ENCODE measurements at regions not wholly inside any gene's neighbourhood (a gene's known extent, or its start where the extent isn't known, plus 50 kb on each side); places are given as distances from the start of the nearest gene placed in this dataset.
A peak's percentile ranks its signal among the peaks of the same experiment; 100 is the strongest.

DNA sequence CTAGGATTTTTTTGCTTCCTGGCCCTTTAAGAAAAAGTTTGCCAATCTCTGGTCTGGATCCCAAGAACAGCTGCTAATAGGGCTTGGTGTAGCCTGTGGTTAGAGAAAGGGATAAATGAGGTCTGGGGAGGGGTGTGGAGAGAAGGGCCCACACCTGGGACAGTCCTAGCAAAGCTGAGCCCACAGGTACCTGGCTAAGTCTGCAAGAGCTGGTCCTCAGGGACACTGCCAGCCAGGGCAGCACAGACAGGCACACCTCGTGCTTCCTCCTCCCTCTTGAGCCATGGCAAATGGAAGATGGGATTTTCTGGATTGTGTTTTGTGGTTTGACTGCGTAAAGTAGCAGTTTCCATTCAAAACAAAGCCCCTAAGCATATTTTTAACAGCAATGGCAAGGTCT, 217.5 kb downstream of the SOX9 start (continued):
- TF ChIP-seq, protein P1, sequence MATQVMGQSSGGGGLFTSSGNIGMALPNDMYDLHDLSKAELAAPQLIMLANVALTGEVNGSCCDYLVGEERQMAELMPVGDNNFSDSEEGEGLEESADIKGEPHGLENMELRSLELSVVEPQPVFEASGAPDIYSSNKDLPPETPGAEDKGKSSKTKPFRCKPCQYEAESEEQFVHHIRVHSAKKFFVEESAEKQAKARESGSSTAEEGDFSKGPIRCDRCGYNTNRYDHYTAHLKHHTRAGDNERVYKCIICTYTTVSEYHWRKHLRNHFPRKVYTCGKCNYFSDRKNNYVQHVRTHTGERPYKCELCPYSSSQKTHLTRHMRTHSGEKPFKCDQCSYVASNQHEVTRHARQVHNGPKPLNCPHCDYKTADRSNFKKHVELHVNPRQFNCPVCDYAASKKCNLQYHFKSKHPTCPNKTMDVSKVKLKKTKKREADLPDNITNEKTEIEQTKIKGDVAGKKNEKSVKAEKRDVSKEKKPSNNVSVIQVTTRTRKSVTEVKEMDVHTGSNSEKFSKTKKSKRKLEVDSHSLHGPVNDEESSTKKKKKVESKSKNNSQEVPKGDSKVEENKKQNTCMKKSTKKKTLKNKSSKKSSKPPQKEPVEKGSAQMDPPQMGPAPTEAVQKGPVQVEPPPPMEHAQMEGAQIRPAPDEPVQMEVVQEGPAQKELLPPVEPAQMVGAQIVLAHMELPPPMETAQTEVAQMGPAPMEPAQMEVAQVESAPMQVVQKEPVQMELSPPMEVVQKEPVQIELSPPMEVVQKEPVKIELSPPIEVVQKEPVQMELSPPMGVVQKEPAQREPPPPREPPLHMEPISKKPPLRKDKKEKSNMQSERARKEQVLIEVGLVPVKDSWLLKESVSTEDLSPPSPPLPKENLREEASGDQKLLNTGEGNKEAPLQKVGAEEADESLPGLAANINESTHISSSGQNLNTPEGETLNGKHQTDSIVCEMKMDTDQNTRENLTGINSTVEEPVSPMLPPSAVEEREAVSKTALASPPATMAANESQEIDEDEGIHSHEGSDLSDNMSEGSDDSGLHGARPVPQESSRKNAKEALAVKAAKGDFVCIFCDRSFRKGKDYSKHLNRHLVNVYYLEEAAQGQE (IDR thresholded peaks at IDR 0.05) = no peak
- TF ChIP-seq HNF4G (IDR thresholded peaks at IDR 0.05) (no peak), ATF3 (IDR thresholded peaks at IDR 0.05) (no peak), RAD21 (IDR thresholded peaks at IDR 0.05) (no peak)

- no peak overlapping the region for H3K27ac ChIP-seq (ENCODE audit: low read depth in 1 of 2, low read length in 2 of 2)
- no peak overlapping the region for H3K9ac ChIP-seq (ENCODE audit: low read depth in 1 of 2, low read length in 2 of 2)
- H3K27me3 ChIP-seq (ENCODE audit: control insufficient read depth in 4 of 4, insufficient read depth in 4 of 4, low read length in 3 of 4) = peaks cover 0 to 12% (median 1%) of the 10 kb centered on the region in 4 donors
- H3K36me3 ChIP-seq (ENCODE audit: control insufficient read depth in 4 of 4, insufficient read depth in 3 of 4, low read depth in 1 of 4, low read length in 3 of 4) = no peaks in the 10 kb centered on the region
- TF ChIP-seq TAF1 (conservative IDR thresholded peaks at IDR 0.05) (no peak), RAD21 (IDR thresholded peaks at IDR 0.05) (peak in 1 of 2 donors; percentile 11), ZBTB33 (IDR thresholded peaks at IDR 0.05) (no peak), JUND (IDR thresholded peaks at IDR 0.05) (peak in 1 of 2 donors; percentile 38)
- no peaks in the 10 kb centered on the region for H3K4me1 ChIP-seq (ENCODE audit: control insufficient read depth in 4 of 4, insufficient read depth in 4 of 4, low read length in 3 of 4)
- 45% methylated on average over 12 of the region's 12 CpGs for WGBS
- H3K9me3 ChIP-seq (ENCODE audit: control insufficient read depth in 4 of 4, low read length in 3 of 4) = no peaks in the 10 kb centered on the region
- no peak for DNase-seq (ENCODE audit: low spot score)
- no peak overlapping the region for H3K4me3 ChIP-seq (ENCODE audit: low read depth in 1 of 3, low read length in 3 of 3)
Observed at GRCh38 chr17:72338847-72339790, 218.3 kb downstream of the SOX9 start.

DNA sequence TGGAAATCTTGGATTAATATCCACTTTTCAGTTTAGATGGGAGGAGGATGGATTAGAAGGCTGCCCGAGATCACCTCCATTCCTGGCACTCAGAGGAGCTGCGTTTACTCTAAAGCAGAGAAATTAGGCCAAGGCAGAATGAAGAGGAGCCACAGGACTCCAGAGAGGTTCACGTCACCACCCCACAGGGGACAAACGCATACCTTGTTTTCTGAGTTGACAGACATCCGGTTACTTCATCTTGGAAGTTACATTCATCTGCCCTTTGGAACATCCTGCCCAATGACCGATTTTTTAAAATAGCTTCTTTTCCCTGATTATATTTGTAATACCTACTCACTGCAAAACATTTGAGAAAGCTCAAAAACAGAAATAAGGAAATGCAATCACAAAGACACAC, 220.0 kb downstream of the SOX9 start:
- WGBS = 71% methylated on average over 6 of the region's 6 CpGs
- Histone ChIP-seq H3K36me3 (ENCODE audit: control insufficient read depth in 4 of 4, insufficient read depth in 3 of 4, low read depth in 1 of 4, low read length in 3 of 4) (no peaks in the 10 kb centered on the region), H3K27ac (ENCODE audit: low read depth in 1 of 2, low read length in 2 of 2) (no peak overlapping the region), H3K4me3 (ENCODE audit: low read depth in 1 of 3, low read length in 3 of 3) (no peak overlapping the region), H3K4me1 (ENCODE audit: control insufficient read depth in 4 of 4, insufficient read depth in 4 of 4, low read length in 3 of 4) (no peaks in the 10 kb centered on the region), H3K9me3 (ENCODE audit: control insufficient read depth in 4 of 4, low read length in 3 of 4) (no peaks in the 10 kb centered on the region), H3K9ac (ENCODE audit: low read depth in 1 of 2, low read length in 2 of 2) (no peak overlapping the region), H3K27me3 (ENCODE audit: control insufficient read depth in 4 of 4, insufficient read depth in 4 of 4, low read length in 3 of 4) (peaks cover 0 to 13% (median 1%) of the 10 kb centered on the region in 4 donors)
- no peak for DNase-seq (ENCODE audit: low spot score)
- TF ChIP-seq, protein P2, sequence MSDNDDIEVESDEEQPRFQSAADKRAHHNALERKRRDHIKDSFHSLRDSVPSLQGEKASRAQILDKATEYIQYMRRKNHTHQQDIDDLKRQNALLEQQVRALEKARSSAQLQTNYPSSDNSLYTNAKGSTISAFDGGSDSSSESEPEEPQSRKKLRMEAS (IDR thresholded peaks at IDR 0.05) = no peak
- TF ChIP-seq, protein P1 (IDR thresholded peaks at IDR 0.05) = no peak
- TF ChIP-seq HNF4A (conservative IDR thresholded peaks at IDR 0.05) = no peak
- TF ChIP-seq GABPA (IDR thresholded peaks at IDR 0.05 in 1 of 2, conservative IDR thresholded peaks at IDR 0.05 in 1 of 2) = no peak
- no peak for TF ChIP-seq RAD21 (IDR thresholded peaks at IDR 0.05)
- no peak for TF ChIP-seq HNF4G (IDR thresholded peaks at IDR 0.05)
- no peak for TF ChIP-seq RXRA (IDR thresholded peaks at IDR 0.05)
- no peak for TF ChIP-seq NR2F2 (IDR thresholded peaks at IDR 0.05)

Measured in liver (tissue), 7 donors.